Body of pancreas (tissue), 4 donors: ENCODE measurements at regions not wholly inside any gene's neighbourhood (a gene's known extent, or its start where the extent isn't known, plus 50 kb on each side); places are given as distances from the start of the nearest gene placed in this dataset.

Experiments
- ATAC-seq: fragments of 150-250 bp; one replicate; pipeline ENCODE4 v1.9.1; 2016
- DNase-seq, 4 donors: peaks; one replicate each; pipeline ENCODE4 v3.0.0-alpha.2; 2019
- H3K27ac ChIP-seq, 4 donors: fragments of 200-600 bp; sonication (generic); 1 replicate in 3 of 4; 2 replicates in 1 of 4; pipeline versions ENCODE4 v1.5.1 to v1.6.1; 2016 to 2019; ENCODE audit warnings: mild to moderate bottlenecking in 1 of 4, mixed read lengths in 1 of 4, moderate library complexity in 1 of 4
- H3K27me3 ChIP-seq, 2 donors: fragments of 200-600 bp; sonication (generic); one replicate each; pipeline ENCODE4 v1.6.0; 2016; ENCODE audit warnings: mild to moderate bottlenecking in 1 of 2
- H3K36me3 ChIP-seq, 2 donors: fragments of 200-600 bp; sonication (generic); replicated peaks in 1 of 2; 2 replicates each; pipeline ENCODE4 v1.5.1; 2016; ENCODE audit warnings: low read depth in 2 of 2; ENCODE audit not compliant: insufficient read depth in 1 of 2
- H3K4me1 ChIP-seq: fragments of 200-600 bp; sonication (generic); one replicate; pipeline ENCODE4 v1.6.0; 2016
- H3K4me3 ChIP-seq, 2 donors: fragments of 200-600 bp; sonication (generic); 1 replicate in 1 of 2; 2 replicates in 1 of 2; pipeline ENCODE4 v1.5.1; 2016 to 2019
- H3K9me3 ChIP-seq, 3 donors: fragments of 200-600 bp; sonication (generic); 1 replicate in 2 of 3; 2 replicates in 1 of 3; pipeline ENCODE4 v1.5.1; 2016
- POLR2A ChIP-seq, 3 donors: fragments of 450-650 bp; IDR thresholded peaks; one replicate each; pipeline ENCODE4 v1.6.1; 2016; ENCODE audit warnings: antibody characterized with exemption in 3 of 3, mild to moderate bottlenecking in 2 of 3
- WGBS, 2 donors: methylation state at CpG; one replicate each; pipeline ENCODE4 v1.1.5; 2017; 5-methylcytosine and 5-hydroxymethylcytosine counted together
- intact Hi-C: fragments of 100-400 bp; cut with DNase I; formaldehyde crosslinking; loops from one replicate; pipeline ENCODE4 v1.15.1; 2023
- TF ChIP-seq, protein P1 (sequence below), 7 experiments: fragments of 450-650 bp in 4 of 7; fragments of 200-600 bp in 3 of 7; sonication (generic) in 3 of 7; IDR thresholded peaks; one replicate each; pipeline ENCODE4 v1.5.1; 2016 to 2019; ENCODE audit warnings: antibody characterized with exemption in 7 of 7

DNA sequence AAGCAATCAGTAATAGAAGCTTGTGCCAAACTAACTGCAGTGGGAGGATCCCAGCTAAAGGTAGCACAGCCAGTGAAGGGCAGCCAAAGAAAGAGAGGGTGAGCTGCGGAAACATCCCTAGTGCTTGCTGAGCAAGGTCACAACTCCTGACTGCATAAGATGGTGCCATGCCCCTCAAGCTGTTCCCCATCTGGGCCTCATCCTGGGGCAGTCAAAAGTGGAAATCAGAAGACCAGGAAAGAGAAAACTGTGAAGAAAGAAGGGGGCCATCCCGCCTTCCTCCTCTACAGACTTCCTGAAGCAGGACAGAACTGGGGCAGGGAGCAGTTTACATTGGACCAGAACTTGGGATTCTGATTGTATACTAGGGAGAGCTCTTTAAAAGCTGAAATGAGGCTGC lies 159.2 kb downstream of the TNFSF13B start:
- no peak for TF ChIP-seq POLR2A (IDR thresholded peaks at IDR 0.05)
- TF ChIP-seq, protein P1, sequence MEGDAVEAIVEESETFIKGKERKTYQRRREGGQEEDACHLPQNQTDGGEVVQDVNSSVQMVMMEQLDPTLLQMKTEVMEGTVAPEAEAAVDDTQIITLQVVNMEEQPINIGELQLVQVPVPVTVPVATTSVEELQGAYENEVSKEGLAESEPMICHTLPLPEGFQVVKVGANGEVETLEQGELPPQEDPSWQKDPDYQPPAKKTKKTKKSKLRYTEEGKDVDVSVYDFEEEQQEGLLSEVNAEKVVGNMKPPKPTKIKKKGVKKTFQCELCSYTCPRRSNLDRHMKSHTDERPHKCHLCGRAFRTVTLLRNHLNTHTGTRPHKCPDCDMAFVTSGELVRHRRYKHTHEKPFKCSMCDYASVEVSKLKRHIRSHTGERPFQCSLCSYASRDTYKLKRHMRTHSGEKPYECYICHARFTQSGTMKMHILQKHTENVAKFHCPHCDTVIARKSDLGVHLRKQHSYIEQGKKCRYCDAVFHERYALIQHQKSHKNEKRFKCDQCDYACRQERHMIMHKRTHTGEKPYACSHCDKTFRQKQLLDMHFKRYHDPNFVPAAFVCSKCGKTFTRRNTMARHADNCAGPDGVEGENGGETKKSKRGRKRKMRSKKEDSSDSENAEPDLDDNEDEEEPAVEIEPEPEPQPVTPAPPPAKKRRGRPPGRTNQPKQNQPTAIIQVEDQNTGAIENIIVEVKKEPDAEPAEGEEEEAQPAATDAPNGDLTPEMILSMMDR (IDR thresholded peaks at IDR 0.05): no peak
- no peak for DNase-seq
- no peaks in the 10 kb centered on the region for H3K27me3 ChIP-seq
- H3K36me3 ChIP-seq: no peaks in the 10 kb centered on the region
- H3K9me3 ChIP-seq: no peaks in the 10 kb centered on the region
- intact Hi-C loops: no loop called here
- no peak overlapping the region for H3K4me3 ChIP-seq
- no peak for ATAC-seq
- H3K27ac ChIP-seq: no peak overlapping the region
- 62 to 69% methylated on average over 2 of the region's 2 CpGs for WGBS, 2 donors
- H3K4me1 ChIP-seq: no peaks in the 10 kb centered on the region

DNA sequence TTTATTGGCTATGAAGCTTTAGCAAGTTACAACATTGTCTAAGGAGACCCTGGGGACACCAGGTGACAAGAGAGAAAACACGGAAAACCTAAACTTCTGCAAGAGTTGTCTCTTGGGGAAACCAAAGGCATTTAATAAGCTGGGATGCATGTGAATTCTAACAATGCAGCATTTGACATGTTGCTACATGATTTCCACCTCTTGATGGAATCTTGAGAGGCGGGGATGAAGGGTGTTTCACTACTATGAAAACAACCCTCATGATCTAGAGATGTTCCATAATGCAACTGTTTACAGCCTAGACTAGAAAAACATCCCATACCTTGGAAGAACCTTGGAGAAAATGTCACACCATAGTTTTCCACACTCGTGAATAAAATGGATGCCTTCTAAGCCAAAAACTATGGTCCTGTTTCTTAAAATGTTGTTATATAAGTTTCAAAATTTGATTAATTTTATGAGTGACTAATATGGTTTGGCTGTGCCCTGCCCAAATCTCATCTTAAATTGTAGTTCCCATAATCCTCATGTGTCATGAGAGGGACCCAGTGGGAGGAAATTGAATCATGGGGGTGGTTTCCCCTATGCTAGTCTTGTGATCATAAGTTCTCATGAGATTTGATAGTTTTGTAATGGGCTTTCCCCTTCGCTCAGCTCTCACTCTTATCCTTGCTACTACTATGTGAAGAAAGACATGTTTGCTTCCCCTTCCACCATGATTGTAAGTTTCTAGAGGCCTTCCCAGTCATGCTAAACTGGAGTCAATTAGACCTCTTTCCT lies 164.6 kb downstream of the TNFSF13B start:
- ATAC-seq: no peak
- H3K4me3 ChIP-seq: no peak overlapping the region
- TF ChIP-seq, protein P1 (IDR thresholded peaks at IDR 0.05): no peak
- no peak for TF ChIP-seq POLR2A (IDR thresholded peaks at IDR 0.05)
- H3K36me3 ChIP-seq: no peaks in the 10 kb centered on the region
- 63 to 70% methylated on average over 4 of the region's 4 CpGs for WGBS, 2 donors
- H3K4me1 ChIP-seq: no peaks in the 10 kb centered on the region
- intact Hi-C loops: no loop called here
- no peak overlapping the region for H3K27ac ChIP-seq
- DNase-seq: no peak
- H3K27me3 ChIP-seq: no peaks in the 10 kb centered on the region
- H3K9me3 ChIP-seq: no peaks in the 10 kb centered on the region

DNA sequence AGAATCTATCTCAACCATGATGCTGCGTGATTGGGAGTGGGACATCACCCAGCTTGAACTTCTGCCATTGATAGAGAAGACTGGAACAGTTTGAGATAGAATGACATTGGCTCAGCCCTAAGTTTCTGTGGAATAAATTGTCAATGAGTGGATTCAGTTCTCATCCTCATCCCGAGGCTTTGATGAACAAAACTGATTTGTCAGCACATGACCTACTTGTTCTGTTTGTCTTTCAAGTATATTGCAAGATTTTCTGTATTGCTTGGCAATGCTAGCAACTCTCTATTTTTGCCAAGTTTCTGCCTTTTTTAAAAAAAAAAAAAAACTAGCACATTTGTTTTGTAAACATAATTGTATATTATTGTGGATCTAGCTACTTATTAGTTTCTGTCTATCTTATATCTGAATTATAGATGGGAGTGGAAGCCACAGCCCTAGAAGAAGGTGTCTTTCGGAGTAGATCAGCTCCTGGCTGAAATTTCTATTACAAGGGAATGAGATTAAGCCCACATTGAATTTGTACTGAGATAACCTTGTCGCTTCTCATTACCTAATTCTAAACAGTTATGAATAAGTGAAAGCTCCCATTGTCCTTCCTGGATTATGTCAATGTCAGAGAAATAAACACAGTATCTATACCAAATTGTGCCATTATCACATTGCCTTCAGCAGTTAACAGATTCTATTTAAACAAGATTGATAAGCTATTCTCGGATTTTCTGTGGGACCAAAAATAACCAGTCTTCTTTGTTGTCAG lies 166.1 kb downstream of the TNFSF13B start:
- intact Hi-C loops: no loop called here
- no peak overlapping the region for H3K27ac ChIP-seq
- H3K9me3 ChIP-seq: no peaks in the 10 kb centered on the region
- TF ChIP-seq, protein P1 (IDR thresholded peaks at IDR 0.05): no peak
- TF ChIP-seq POLR2A (IDR thresholded peaks at IDR 0.05): no peak
- H3K27me3 ChIP-seq: no peaks in the 10 kb centered on the region
- ATAC-seq: no peak
- no peak overlapping the region for H3K4me3 ChIP-seq
- WGBS, 2 donors: 27 to 39% methylated on average over 5 of the region's 5 CpGs
- H3K36me3 ChIP-seq: no peaks in the 10 kb centered on the region
- no peak for DNase-seq
- H3K4me1 ChIP-seq: no peaks in the 10 kb centered on the region

DNA sequence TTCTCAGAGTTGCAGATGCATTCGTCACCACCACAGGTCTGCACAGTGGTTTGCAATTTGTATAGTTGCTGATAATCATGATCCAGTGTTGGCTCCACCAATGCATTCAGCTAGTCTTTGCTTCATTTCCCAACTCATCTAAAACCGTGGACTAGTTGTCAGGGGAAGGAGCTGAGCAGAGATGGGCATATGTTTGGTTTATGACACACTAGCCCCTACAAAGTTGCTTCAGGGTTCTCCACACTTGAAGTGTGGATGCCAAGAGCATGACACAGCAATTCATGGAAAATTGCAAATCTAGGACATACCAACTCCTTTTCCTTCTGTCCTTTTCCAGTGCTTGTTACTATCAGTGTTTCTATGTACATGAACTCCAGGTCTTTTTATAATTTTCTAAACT lies 168.0 kb downstream of the TNFSF13B start:
- 37 to 41% methylated on average over 2 of the region's 2 CpGs for WGBS, 2 donors
- Histone ChIP-seq H3K27ac (no peak overlapping the region), H3K4me3 (no peak overlapping the region), H3K36me3 (no peaks in the 10 kb centered on the region), H3K4me1 (no peaks in the 10 kb centered on the region), H3K27me3 (no peaks in the 10 kb centered on the region), H3K9me3 (no peaks in the 10 kb centered on the region)
- intact Hi-C loops: no loop called here
- DNase-seq (no peak), ATAC-seq (no peak)
- TF ChIP-seq, protein P1 (IDR thresholded peaks at IDR 0.05): no peak
- no peak for TF ChIP-seq POLR2A (IDR thresholded peaks at IDR 0.05)
